Endodermal cell (in vitro differentiated cells): ENCODE measurements at regions not wholly inside any gene's neighbourhood (a gene's known extent, or its start where the extent isn't known, plus 50 kb on each side); places are given as distances from the start of the nearest gene placed in this dataset.

Experiments used
- DNase-seq: peaks from one replicate; pipeline ENCODE4 v3.0.0-alpha.2; 2017
- H3K27ac ChIP-seq: 2 replicates; pipeline ENCODE4 v1.5.1; 2013; ENCODE audit warnings: mild to moderate bottlenecking, low read depth, low read length, moderate library complexity
- H3K27me3 ChIP-seq: 2 replicates; pipeline ENCODE4 v1.6.1; 2013; ENCODE audit warnings: mild to moderate bottlenecking, low read length, moderate library complexity; ENCODE audit not compliant: insufficient read depth, control insufficient read depth, poor library complexity, severe bottlenecking
- H3K36me3 ChIP-seq: 2 replicates; pipeline ENCODE4 v1.7.0; 2013; ENCODE audit warnings: mild to moderate bottlenecking, low read length, moderate library complexity; ENCODE audit not compliant: control insufficient read depth, insufficient read depth
- H3K4me1 ChIP-seq: one replicate; pipeline ENCODE4 v1.7.0; 2013; ENCODE audit warnings: low read length; ENCODE audit not compliant: control insufficient read depth, insufficient read depth
- H3K4me3 ChIP-seq: 2 replicates; pipeline ENCODE4 v1.5.1; 2013; ENCODE audit warnings: mild to moderate bottlenecking, low read length, moderate library complexity
- H3K9ac ChIP-seq: 2 replicates; pipeline ENCODE4 v1.6.1; 2013; ENCODE audit warnings: mild to moderate bottlenecking, low read length, moderate library complexity; ENCODE audit not compliant: poor library complexity, severe bottlenecking; ENCODE audit errors: extremely low read depth
- H3K9me3 ChIP-seq: 2 replicates; pipeline ENCODE4 v1.6.1; 2013; ENCODE audit warnings: mild to moderate bottlenecking, low read length, moderate library complexity; ENCODE audit not compliant: control insufficient read depth
- H3K27ac Mint-ChIP-seq: 2 replicates; pipeline ENCODE4 v1.8.0; 2020; ENCODE audit warnings: mixed read lengths
- H3K27me3 Mint-ChIP-seq: 2 replicates; pipeline ENCODE4 v1.8.0; 2021; ENCODE audit warnings: mild to moderate bottlenecking, mixed read lengths; ENCODE audit not compliant: insufficient read depth
- H3K36me3 Mint-ChIP-seq: 2 replicates; pipeline ENCODE4 v1.8.0; 2020; ENCODE audit warnings: low read depth, mixed read lengths
- H3K4me1 Mint-ChIP-seq: 2 replicates; pipeline ENCODE4 v1.8.0; 2020; ENCODE audit warnings: mixed read lengths
- H3K4me3 Mint-ChIP-seq: 2 replicates; pipeline ENCODE4 v1.8.0; 2020; ENCODE audit warnings: mild to moderate bottlenecking, moderate library complexity, mixed read lengths
- H3K9me3 Mint-ChIP-seq: 2 replicates; pipeline ENCODE4 v1.8.0; 2020; ENCODE audit warnings: mild to moderate bottlenecking, mixed read lengths
- WGBS, 2 experiments: methylation state at CpG; one replicate each; pipeline versions ENCODE4 v1.1.5 to v1.1.7; 2013; ENCODE audit warnings: missing lambda C conversion rate in 2 of 2, mixed read lengths in 1 of 2; ENCODE audit not compliant: insufficient coverage in 1 of 2, insufficient read length in 1 of 2; 5-methylcytosine and 5-hydroxymethylcytosine counted together
- TF ChIP-seq, protein P1 (sequence below): fragments of 200-600 bp; sonication (generic); conservative IDR thresholded peaks from 2 replicates; pipeline ENCODE4 v1.5.0; 2021; ENCODE audit warnings: antibody characterized with exemption, mild to moderate bottlenecking

DNA sequence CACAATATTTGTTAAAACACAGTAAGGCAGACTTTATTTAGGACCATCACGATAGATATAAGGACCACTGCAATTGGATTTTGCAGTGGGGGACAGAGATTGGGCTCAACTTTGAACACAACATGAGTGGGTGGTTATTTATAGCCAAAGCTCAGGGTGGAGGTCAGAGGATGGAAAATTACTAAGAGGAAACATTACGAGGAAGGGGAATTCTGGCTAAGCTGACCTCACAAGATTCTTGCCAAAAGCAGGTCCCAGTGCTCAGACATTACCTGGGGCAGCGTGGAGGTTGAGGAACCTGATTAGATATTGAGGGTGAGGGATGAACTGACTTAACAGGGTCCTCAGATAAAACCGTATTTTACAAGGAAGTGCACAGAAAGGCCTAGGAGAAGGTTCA, 88.9 kb upstream of the NBEA start:
- Histone ChIP-seq H3K9me3 (no peaks in the 10 kb centered on the region), H3K27ac (no peak overlapping the region), H3K9ac (no peak overlapping the region), H3K4me3 (no peak overlapping the region), H3K36me3 (no peaks in the 10 kb centered on the region), H3K4me1 (no peaks in the 10 kb centered on the region), H3K27me3 (no peaks in the 10 kb centered on the region)
- TF ChIP-seq, protein P1, sequence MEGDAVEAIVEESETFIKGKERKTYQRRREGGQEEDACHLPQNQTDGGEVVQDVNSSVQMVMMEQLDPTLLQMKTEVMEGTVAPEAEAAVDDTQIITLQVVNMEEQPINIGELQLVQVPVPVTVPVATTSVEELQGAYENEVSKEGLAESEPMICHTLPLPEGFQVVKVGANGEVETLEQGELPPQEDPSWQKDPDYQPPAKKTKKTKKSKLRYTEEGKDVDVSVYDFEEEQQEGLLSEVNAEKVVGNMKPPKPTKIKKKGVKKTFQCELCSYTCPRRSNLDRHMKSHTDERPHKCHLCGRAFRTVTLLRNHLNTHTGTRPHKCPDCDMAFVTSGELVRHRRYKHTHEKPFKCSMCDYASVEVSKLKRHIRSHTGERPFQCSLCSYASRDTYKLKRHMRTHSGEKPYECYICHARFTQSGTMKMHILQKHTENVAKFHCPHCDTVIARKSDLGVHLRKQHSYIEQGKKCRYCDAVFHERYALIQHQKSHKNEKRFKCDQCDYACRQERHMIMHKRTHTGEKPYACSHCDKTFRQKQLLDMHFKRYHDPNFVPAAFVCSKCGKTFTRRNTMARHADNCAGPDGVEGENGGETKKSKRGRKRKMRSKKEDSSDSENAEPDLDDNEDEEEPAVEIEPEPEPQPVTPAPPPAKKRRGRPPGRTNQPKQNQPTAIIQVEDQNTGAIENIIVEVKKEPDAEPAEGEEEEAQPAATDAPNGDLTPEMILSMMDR, result no peak
- no peak overlapping the region for H3K27ac Mint-ChIP-seq
- no peak for DNase-seq
- peaks cover 1% of the 10 kb centered on the region for H3K9me3 Mint-ChIP-seq
- H3K36me3 Mint-ChIP-seq, result no peaks in the 10 kb centered on the region
- H3K27me3 Mint-ChIP-seq, result no peaks in the 10 kb centered on the region
- no peak overlapping the region for H3K4me3 Mint-ChIP-seq
- WGBS, 2 experiments, result 90 to 93% methylated on average over 3 to 4 of the region's 4 CpGs
- H3K4me1 Mint-ChIP-seq, result no peaks in the 10 kb centered on the region

DNA sequence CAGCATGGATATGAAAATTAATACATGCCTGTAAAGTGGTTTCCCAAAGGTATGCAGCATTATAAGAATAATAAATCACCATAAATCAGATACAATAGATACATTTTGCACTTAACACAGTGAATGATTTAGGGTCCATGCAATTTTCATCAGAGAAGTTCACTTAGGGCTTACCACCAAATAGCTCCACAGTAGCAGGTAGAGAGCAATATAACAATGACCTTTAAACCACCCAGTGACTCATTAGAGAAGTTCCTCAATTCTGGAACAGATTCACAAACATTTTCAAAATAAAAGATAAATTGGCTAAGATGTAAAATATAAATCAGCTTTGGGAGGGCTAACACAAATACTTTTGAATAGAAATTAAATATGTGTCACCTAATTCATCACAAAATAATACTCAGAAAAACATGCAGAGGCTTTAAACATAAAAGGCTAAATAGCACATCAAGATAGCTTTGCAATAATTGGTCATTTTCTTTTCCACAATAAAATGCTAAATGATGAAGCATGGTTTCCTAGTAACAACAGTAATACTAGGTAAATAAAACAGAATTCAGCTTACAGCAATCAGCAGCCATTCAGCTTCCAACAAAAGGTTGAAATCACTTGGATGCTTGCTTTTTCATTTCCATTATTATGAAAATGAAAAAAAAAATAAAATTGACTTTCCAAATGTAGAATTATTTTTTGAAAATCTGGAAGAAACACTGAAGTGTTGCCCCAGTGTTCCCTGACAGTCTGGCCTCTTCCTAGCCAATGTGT, 84.3 kb upstream of the NBEA start:
- Histone ChIP-seq H3K9ac (no peak overlapping the region), H3K4me3 (no peak overlapping the region), H3K9me3 (no peaks in the 10 kb centered on the region), H3K27me3 (no peaks in the 10 kb centered on the region), H3K36me3 (no peaks in the 10 kb centered on the region), H3K27ac (no peak overlapping the region), H3K4me1 (no peaks in the 10 kb centered on the region)
- no peak overlapping the region for H3K27ac Mint-ChIP-seq
- no peaks in the 10 kb centered on the region for H3K4me1 Mint-ChIP-seq
- no peaks in the 10 kb centered on the region for H3K9me3 Mint-ChIP-seq
- no peaks in the 10 kb centered on the region for H3K36me3 Mint-ChIP-seq
- no peak for DNase-seq
- H3K4me3 Mint-ChIP-seq, result no peak overlapping the region
- H3K27me3 Mint-ChIP-seq, result no peaks in the 10 kb centered on the region
- TF ChIP-seq, protein P1, result no peak

DNA sequence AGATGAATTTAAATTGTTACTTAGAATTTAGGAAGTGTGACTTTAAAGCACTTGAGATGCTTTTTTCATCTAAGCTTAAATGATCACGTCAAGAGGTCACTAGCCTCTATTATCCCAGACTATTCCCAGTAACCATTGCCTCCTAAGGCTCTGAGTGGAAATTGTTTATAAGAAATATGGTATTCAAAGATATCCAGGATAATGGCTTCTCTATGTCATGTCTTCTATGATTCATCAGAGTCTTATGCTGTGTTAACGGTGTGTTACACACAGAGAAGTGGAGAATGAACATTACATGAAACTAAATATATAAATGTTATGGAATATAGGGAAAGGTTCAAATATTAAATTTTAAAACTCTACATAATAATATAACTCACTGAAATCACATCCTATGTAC, 79.8 kb upstream of the NBEA start:
- TF ChIP-seq, protein P1, result no peak
- WGBS, 2 experiments, result 100% methylated on average over 1 of the region's 2 CpGs; no CpG with 5 or more reads in 1 of the 2 experiments
- H3K4me3 Mint-ChIP-seq, result no peak overlapping the region

More for the DNA sequence above, 79.8 kb upstream of the NBEA start:
- no peak for DNase-seq
- H3K9me3 ChIP-seq, result no peaks in the 10 kb centered on the region
- no peak overlapping the region for H3K9ac ChIP-seq
- no peaks in the 10 kb centered on the region for H3K36me3 ChIP-seq
- H3K27me3 ChIP-seq, result no peaks in the 10 kb centered on the region
- no peaks in the 10 kb centered on the region for H3K36me3 Mint-ChIP-seq
- no peak overlapping the region for H3K4me3 ChIP-seq
- H3K27ac ChIP-seq, result no peak overlapping the region
- no peaks in the 10 kb centered on the region for H3K27me3 Mint-ChIP-seq
- H3K9me3 Mint-ChIP-seq, result no peaks in the 10 kb centered on the region
- H3K27ac Mint-ChIP-seq, result no peak overlapping the region
- no peaks in the 10 kb centered on the region for H3K4me1 Mint-ChIP-seq
- H3K4me1 ChIP-seq, result no peaks in the 10 kb centered on the region
